Fibroblast of mammary gland (primary cell): ENCODE measurements at regions not wholly inside any gene's neighbourhood (a gene's known extent, or its start where the extent isn't known, plus 50 kb on each side); places are given as distances from the start of the nearest gene placed in this dataset.

Experiments
- DNase-seq: peaks from one replicate; pipeline ENCODE4 v3.0.0-alpha.2; 2010; ENCODE audit warnings: low read depth
- H3K4me3 ChIP-seq: 2 replicates; pipeline ENCODE4 v1.5.1; 2011; ENCODE audit warnings: low read depth, mild to moderate bottlenecking, low read length, moderate library complexity; ENCODE audit not compliant: control insufficient read depth
- CTCF ChIP-seq: conservative IDR thresholded peaks from 2 replicates; pipeline ENCODE4 v1.5.1; 2011; ENCODE audit warnings: low read depth, low read length, inconsistent platforms; ENCODE audit not compliant: control insufficient read depth, insufficient read depth

DNA sequence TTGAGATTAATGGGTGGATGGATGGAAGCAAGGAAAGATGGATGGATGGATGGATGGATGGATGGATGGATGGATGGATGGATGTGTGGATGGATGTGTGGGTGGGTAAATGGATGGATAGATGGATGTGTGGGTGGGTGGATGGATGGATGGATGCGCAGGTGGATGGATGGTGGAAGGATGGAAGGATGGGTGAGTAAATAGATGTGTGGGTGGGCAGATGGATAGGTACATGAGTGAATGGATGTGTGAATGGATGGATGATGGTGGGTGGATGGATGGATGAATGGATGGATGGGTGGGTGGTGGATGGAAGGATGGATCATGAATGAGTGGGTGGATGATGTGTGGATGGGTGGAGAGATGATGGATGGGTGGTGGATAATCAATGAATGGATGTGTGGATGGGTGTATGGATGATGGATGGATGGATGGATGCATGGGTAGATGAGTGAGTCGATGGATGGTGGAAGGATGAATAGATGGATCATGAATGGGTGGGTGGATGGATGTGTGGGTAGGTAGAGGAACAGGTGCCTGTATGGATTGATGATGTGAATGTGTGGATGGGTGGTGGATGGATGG lies 375.2 kb downstream of the BRD1 start:
- no peak for TF ChIP-seq CTCF
- H3K4me3 ChIP-seq = no peak overlapping the region
- DNase-seq = no peak

- H3K4me3 ChIP-seq = no peak overlapping the region
Observed at GRCh38 chr22:49451070-49451840, 376.4 kb downstream of the BRD1 start.

GRCh38 chr22:49450498-49450897 lies 377.2 kb downstream of the BRD1 start:
- H3K4me3 ChIP-seq = no peak overlapping the region
- no peak for DNase-seq
- no peak for TF ChIP-seq CTCF

More at GRCh38 chr22:49451070-49451840, 376.4 kb downstream of the BRD1 start:
- no peak for DNase-seq
- no peak for TF ChIP-seq CTCF

GRCh38 chr22:49449811-49450446 lies 377.7 kb downstream of the BRD1 start:
- TF ChIP-seq CTCF = no peak
- DNase-seq = no peak
- H3K4me3 ChIP-seq = no peak overlapping the region

DNA sequence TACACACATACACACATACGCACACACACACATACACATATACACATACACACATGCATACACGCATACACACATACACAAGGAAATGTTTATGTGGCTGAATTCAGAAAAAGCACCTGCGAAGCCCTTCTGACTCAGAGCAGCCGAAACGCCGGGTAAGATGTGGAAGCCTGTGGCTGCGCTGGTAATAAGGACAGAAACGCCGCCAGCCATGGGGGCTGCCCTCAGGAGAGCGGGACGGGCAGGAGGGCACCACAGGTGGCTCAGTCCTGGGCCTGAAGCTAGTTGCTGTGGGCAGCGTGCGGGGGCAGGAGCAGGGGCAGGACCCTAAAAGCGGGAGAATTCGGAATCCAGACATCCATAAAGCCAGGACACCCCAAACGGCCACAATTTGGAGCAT lies 378.3 kb downstream of the BRD1 start:
- no peak for DNase-seq
- H3K4me3 ChIP-seq = no peak overlapping the region
- no peak for TF ChIP-seq CTCF

- no peak for DNase-seq
- no peak for TF ChIP-seq CTCF
- no peak overlapping the region for H3K4me3 ChIP-seq
Observed at GRCh38 chr22:49448526-49448925, 379.1 kb downstream of the BRD1 start.
